Retina (tissue), 1 donor: ENCODE measurements at regions not wholly inside any gene's neighbourhood (a gene's known extent, or its start where the extent isn't known, plus 50 kb on each side); places are given as distances from the start of the nearest gene placed in this dataset.

ENCODE experiments used
- DNase-seq: peaks from one replicate; pipeline ENCODE4 v3.0.0-alpha.2; 2016

DNA sequence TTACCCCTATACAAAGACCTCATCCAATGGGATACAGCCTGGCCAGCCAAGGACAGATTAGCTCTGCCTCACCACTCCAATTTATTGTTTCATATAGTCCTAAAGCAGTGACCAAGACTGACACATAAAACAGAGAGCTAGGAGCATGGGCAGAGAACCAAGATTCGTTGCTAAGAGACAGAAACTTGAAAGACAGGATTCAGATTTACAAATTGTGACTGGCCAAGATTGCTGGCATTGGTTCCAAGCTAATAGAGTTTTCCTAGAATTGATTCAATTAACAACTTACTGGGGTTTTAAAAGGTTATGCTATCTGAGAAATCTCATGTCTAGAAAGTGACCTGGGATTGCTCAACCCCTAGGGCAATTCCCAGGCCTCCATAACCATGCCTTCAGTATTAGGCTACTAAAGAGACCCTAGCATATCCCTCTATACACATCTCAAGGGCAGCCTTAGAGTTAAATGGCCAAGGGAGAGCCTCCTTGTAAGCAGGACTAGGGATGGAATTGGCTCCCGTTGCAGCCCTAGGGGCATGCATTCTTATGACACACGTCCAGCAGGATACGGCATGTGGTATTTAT is 75.6 kb downstream of the ICOS start:
- DNase-seq: no peak

DNA sequence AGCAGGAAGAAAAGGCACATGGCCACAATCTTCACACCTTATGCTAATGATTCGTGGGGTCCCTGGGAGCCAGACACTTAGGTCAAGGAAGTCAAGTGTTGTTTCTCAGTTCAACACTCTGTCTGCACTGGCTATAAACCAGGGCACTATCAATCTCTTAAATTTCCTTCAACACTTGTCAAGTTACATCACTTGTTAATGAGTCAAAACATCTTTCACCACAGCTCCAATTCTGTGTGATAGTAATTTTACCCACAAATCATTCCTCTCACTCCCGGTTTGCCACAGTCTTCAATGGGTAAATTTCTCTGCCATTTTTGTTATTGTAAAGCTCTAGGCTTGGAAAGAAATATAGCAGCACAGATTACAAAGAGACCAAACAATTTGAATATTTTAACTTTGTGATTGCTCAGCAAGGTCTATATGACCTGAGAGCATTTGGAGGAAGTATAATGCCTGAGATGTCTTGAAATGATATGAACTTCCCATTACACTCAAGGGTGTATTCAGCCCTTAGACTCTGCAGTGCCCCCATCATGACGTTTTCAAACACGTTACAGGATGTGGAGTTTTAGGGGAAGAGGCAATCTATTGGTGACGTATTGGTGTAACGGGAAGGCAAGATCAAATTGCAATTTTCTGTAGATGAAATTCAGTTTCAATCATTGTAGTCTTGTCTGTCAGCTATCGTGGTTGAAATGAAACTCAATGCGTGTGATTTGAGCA is 78.7 kb downstream of the ICOS start:
- no peak for DNase-seq

DNA sequence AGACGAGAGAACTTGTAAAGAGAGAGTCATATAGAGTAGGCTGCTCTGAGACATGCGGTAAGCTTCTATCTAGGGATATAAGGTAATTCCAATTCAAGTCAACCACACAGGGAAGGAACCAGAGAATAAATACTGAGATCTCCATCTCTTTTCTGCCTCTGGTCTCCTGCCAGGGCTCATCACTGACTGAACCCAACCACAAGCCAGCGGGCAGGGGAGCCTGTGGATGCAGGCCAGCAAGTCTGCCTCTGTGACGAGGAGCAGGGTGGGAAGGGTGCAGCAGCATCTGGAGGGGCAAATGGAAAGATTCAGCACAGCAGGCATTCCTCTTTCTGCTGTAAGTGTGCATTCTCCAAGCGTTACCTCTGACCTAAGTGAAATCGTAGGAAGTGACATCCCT is 82.2 kb downstream of the ICOS start:
- no peak for DNase-seq

DNA sequence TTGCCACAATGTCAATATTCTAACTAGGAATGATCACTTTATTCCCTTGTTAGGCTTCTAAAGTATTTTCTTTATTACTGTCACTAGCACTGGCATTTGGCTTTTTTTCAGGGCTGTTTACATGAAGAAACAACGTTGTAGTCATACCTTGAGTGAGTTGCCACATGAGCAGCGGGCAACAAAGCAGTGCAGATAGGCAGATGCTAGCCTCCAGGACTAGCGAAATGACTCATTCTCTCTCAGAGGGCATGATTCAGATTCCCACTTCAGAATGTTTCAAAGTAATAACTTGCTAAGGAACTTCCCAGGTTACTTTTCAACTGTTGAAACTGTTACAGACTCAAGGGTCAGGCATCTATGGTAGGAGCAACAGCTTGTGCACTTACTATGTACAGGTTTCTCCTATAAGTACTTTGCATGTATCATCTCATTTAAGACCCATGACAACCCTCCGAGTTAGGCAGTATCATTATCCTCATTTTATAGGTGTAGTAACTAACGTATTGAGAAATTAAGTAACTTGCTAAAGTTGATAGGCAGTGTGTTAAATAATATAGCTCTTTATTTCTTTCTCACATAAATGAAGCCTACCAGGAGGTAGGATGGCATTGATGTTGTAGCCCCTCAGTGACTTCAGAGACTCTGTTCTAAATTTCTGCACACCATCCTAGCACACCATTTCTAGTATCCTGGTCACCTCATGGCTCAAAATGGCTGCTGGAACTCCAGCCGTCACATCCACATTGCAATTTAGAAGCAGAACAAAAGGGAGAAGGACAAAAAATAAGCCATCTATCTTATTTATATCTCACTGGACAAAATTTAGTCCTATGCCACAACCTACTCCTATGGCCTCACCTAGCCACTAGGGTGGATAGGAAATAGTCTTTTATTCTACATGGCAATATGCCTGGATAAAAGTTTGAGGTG is 83.3 kb downstream of the ICOS start:
- no peak for DNase-seq

DNA sequence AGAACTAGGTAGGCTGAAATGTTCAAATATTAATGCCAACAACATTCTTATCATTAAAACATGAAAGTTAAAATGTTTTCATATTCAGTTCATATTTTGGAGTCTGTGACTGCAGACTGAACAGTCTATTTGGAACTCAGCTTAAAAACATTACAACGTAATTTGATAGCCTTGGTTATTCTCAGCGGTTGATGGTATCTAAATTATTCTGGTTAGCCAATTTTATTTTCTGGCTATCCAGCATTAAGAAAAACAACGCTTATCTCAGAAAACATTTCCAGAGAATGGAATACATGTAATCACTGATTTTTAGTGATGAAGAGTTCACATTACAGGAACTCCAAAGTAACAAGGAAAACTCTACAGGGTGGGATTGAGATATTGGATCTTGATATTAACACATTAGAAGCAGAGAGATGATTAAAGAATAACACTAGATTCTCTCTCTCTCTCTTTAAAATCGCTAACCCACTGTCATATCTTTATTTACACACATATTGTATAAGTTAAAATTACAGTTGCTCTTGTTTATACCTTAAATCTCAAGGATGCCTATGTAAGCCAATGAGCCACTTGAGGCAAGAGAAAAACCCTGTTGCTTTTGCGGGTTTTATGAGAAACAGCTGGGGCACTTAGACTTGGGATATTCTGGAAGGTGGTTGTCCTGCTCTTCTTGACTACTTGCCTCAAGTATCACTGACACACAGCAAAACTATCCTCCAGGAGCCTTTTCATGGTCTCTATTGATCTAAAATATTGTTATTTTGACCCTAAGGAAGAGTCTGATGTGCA is 84.9 kb downstream of the ICOS start:
- no peak for DNase-seq

DNA sequence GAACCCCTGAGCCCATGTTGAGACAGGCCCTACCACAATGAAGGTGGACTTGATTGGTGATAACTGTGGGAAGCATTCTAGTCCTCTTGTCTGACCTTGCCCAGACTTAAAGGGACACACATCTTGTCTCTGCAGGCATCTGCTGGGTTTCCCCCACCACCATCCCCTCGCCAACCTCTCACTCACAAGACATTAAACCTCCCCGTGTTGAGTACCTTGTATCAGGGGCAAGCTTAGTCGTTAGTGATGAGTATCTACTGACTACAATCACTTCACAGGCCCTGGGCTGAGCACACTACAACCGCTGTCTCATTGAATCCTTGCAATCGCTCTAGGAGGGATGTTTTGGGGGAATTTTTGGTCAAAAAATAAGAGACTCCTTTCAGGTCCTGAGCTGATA is 86.0 kb downstream of the ICOS start:
- no peak for DNase-seq

DNA sequence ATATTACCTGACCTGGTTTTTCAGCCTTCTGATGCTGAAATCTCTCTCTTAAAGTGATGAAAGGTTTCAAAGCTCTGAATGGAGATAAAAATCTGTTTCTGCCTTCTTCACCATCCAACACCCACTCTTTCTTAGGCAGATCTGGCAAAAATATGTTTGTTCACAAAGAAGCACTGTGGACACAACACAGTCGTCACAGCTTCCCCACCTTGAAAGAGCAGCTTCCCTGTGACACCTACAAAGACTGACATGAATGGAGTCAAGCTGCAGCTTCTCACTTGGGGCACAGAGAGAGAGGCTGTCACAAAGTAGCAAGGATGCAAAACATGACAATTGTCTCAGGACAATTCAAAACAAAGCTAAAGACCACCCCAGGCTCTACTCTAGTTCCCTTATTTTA is 86.5 kb downstream of the ICOS start:
- DNase-seq: no peak

DNA sequence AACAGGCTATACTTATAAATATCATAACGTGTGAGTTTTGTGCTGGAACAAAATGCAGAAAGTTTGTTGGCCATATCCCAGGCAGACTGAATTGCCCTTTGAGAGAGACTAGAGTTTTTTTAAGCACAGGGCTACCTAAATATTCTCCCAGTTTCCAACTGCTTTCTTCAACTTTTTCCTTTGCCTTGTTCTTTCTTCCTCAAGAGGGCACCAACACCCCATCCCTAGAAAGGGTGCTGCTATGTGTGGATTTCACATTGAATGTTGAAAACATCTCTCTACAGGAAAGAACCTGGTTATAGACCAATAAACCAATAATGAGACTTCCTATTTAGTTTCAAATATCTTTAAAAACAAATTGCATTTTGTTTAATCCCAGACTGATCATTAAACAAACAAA is 87.9 kb downstream of the ICOS start:
- peak; percentile 31 for DNase-seq

DNA sequence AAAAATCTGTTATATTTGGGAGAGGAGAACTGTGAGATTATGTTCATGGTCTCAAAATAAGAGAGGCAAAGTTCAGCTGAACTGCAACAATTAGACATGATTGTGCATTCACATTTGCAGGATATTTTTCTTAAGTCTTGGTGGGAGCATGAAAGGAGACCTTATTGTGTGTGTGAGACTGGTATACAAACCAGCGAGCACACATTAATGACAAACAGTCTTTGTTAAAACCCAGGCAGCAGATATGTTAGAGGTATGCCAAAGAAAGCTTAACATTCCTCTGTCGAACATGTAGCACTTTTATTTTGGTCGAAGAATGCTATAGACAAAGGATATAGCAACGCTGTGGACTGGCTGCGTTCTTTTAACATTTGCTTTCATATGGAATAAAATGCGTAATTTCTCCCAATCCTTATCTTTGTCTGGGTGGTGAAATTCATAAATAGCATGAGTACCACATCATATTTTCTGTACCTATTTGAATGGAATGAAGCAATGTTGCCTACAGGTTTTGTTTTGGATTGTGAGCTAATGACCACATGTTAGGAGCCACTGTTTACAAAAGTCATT is 88.4 kb downstream of the ICOS start:
- no peak for DNase-seq

DNA sequence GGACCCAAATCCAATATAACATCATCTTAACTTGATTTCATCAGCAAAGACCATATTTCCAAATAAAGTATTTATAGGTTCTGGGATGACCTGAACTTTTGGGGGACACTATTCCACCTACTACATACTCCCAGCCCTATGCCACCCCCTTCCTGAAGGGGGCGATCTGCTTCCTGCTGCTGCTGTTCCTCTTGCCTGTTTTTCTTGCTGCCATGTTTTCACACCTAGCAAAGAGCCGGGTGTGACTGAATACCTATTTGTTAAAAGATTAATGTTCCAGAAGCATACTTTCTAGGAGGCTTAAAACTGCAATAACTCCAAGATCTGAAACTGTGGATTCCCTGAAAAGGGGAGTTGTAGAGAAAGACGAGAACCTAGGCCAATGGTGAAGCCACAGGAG is 89.7 kb downstream of the ICOS start:
- DNase-seq: no peak

DNA sequence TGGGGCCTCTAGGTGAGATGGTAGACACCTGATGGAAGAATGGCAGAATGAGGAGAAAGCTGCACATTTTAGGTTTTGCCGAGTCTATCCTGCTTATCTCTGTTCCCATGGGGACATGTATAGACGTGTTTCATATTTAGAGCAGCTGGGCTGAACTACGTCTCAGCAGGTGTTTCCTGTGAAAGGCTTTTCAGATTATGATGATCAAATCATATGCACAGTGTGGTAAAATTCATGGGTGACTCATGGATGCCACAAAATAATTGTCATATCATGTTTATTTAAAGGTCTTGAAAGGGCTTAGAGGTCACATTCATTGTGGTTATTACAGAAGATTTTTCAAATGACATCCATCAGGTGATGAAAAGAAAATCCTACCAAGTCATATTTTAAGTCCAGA is 90.5 kb downstream of the ICOS start:
- DNase-seq: no peak

DNA sequence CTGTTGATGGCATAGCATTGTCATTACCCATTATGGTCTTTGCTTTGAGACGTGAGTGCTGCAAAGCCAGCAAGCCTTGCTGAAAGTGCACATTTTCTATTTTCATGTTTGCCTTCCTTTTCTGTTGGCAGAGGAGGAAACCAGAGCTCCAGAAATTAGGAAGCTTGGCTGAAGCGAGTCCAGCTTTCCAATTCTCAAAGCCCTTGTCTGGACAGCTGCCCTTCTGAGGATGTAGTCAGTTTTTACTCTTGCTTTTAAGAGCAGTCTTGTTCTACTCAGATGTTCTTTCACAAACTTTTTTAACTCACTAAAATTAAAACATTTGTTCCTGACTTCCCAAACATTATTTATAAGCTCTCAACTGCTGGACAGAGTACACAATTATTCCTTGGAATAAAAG is 93.8 kb downstream of the ICOS start:
- no peak for DNase-seq

DNA sequence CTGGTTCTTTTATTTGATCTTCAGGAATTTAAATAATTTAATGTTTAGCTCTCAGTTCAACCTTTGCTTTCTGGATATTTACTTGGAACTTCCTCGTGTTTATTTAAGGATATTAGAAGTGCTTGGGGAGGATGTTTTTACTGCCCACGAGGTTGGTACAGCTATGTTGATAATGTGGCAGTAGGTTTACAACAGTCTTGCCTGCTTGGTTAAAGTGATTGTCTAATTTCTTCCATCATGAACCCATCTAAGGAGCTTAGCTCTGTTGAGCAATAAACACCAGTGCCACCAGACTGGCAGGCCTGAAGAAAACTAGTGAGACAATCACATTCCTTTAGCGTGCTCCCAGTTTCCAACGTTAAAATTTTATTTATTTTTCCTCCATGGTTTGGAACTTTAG is 94.5 kb downstream of the ICOS start:
- no peak for DNase-seq

DNA sequence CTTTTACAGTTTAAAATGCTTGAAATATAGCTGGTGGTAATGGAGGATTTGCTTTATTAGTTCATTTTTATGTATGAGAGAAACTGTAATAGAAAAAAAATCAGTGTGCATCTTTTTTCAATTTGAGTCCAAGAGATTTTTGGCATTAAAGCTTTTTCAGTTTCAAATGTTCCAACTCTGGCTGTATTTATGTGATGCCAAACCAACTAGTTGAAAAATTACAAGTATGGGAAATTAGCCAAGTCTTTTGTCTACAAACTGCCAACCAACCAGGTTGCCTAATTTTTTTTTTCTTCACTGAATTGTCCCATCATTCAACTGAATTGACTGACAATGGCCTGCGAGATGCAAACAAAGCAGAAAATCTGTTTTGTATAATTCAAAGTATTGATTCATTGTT is 95.7 kb downstream of the ICOS start:
- no peak for DNase-seq

DNA sequence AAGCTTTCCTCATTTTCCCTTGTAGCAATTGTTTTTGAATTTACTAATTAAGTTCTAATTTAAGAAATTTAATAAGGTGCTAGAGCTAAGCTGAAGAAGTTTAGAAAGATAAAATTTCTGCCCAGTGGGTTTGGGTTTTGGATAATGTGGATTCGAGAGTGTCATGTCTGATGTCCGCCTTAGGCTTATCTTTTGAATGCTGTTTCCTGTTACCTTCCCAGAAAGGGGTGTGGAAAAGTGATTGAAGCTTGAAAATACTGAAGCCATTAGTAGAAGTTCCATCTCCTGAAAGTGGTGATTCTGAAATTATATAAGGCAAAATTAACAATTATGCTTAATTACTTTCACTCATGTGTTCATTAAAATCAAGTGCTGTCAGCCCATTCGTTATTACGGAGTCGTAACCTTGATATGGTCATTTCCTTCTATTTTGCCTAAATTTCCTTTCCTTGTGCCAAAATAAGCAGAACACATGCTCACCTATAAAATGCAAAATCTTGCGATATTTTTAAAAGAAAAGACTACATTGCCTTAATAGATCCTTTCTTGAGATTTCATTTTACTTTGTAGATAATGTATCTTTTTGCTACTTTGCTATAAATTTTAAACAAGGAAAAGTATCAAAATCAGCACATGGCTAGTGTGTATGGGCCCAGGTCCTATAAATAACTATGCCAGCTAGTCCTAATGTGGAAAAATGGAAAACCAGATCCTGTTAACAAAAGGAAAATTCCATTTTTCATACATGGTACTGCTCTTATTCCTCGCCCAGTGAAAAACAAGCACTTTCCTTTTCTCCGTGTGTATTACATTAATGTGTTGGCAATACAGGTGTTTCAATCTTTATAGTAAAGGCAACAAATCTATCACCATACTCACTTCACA is 97.3 kb downstream of the ICOS start:
- DNase-seq: no peak

DNA sequence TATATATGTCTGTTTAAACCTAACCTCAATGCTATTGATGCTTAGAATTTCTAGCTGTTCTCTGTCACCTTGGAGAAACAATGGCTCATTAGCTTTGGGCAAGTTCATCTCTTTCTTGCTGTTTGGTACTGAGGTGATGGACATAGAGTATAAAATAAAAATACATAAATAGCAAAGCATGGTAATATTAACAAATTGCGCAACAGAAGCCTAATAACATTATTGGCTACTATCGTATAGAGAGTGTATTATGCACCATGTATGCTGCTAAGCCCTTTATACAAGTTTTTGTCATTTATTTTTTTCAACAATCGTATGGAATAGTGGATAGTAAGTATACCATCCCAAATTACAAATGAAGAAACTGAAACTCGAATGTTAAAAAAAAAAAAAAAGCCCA is 100.1 kb downstream of the ICOS start:
- DNase-seq: no peak

DNA sequence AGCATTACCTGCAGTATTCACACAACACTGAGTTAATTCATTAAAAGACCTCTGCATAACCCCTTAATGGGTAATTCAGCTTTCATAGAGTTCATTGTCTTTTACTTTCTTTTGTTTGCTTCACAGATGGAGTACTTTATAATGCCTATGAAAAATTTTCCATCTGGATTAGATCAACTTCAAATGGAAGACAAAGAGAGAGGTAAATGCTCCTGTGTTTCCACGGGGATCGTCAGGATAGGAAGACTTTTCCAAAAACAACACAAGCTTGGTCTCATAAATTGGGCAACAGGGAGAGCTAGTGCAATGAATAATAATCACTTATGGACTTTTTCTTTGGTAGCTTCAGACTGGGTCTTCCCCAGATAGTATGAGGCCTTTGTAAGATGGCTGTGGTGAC is 100.7 kb downstream of the ICOS start:
- DNase-seq: no peak

DNA sequence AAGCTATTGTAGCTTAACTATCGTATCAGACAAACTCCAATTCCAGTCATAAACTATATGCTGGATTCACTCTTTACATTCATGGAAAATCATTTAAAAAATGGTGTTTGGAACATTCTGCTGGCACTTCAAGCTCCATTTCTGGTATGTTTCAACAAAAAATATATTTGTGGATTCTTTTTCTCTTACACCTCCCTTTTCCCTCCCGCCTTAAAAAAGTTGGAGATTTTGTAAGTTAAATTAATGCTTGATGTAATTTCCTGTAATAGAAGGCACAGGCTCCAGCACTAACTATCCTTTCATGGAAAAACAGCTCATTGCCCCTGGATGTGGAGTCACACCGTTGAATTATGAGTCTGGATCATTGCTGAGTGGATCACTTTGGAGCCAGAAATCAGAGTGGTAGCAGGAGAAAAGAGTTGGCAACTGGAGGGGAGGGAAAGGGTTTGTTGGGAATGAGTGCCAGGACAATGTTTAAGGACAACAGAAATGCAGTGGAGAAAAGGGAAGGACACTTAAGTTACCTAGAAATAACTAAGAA is 102.8 kb downstream of the ICOS start:
- DNase-seq: no peak

DNA sequence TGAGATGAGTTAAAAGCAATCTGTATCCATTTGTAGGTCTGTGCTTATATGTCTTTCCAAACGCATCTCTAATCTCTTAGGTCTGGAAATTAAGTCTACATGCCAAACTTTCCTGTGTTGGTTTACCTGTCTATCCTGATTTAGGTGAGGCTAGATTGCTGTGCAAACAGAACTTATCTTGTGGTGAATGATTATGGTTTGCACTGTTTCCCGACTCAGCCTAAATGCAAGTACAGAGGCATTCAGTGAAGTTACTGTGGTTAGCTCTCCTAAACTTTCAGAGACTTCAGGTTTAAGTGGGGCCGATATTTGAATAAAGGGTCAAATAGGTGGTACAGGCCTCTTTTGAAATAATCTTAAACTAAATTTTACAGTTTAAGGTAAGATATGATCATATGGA is 103.5 kb downstream of the ICOS start:
- no peak for DNase-seq

DNA sequence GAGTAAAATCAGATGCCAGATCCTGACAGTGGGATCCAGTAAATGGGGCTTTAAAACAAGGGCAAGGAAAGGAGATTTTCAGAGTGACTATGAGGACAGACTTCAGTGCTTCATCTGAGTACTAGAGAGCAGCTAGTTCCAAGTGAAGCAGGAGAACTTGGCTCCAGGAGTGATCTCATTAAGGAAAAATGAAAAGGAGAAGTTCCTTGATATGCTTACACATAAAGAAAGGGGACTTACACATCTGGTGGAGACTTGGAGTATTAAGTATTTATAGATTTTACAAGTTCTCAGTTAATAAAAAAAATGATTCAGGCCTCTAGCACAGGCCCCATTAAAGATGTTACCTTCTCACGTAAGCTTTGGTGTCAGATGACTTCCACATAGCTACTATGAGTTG is 105.8 kb downstream of the ICOS start:
- DNase-seq: no peak

DNA sequence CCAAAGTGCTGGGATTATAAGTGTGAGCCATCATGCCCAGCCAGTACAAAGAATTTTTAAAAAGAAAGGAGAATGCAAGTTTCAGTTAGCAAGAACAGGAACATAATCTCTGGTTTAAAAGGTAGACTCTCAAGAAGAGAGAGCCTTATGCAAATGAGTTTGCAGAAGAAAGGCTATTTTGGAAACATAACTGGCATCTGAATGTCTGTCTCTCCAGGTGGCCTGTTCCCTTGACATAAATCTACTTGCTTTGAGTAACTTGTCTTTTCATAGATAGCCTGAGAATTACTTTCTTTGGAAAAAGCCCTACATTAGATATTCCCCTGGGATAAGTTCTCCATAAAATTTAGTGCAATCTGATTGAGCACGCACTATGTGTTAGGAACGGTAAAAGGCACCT is 109.6 kb downstream of the ICOS start:
- DNase-seq: no peak

DNA sequence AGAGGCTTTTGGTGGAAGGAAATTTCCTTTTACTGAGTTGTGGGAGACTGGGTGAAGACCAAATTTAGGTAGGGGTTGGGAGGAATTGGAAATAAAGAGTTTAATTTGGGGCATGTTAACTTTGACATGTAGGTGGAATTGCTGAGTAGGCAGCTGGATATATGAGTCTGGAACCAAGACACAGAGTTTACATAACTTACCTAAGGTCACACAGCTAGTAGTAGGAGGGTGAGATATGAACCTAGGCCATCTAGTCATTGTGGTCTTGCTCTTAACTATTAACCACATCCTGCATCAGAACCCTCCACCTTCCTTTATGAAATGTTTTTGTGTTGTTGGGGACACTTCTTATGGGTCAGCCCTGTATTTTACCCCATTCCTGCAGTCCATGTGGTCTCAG is 113.1 kb downstream of the ICOS start:
- DNase-seq: no peak
